ENCODE measurements at regions not wholly inside any gene's neighbourhood (a gene's known extent, or its start where the extent isn't known, plus 50 kb on each side); places are given as distances from the start of the nearest gene placed in this dataset.

- no peaks in the 10 kb centered on the region for H3K9me3 ChIP-seq
- H3K27me3 ChIP-seq: no peaks in the 10 kb centered on the region
- DNase-seq (no peak), ATAC-seq (no peak)
- intact Hi-C loops (cut with DNase I; ENCODE audit: low total_unique reads): no loop called here
- no peaks in the 10 kb centered on the region for H3K36me3 ChIP-seq
- in situ Hi-C loops (cut with MboI; ENCODE audit: low sequenced_read_pairs in 4 of 4): no loop called here
- H3K4me3 ChIP-seq: no peak overlapping the region
- no peak overlapping the region for H3K27ac ChIP-seq
- H3K4me1 ChIP-seq: no peaks in the 10 kb centered on the region
- TF ChIP-seq CTCF (IDR thresholded peaks at IDR 0.05 in 4 of 5, conservative IDR thresholded peaks at IDR 0.05 in 1 of 5) (no peak), POLR2A (IDR thresholded peaks at IDR 0.05) (no peak)
Measured at GRCh38 chr7:121517591-121517990, 121.5 kb upstream of the FAM3C start.

GRCh38 chr7:121516821-121517220, 120.7 kb upstream of the FAM3C start:
- intact Hi-C loops (cut with DNase I; ENCODE audit: low total_unique reads): no loop called here
- no peak overlapping the region for H3K4me3 ChIP-seq
- H3K4me1 ChIP-seq: no peaks in the 10 kb centered on the region
- H3K36me3 ChIP-seq: no peaks in the 10 kb centered on the region
- TF ChIP-seq POLR2A (IDR thresholded peaks at IDR 0.05): no peak
- no peak for TF ChIP-seq CTCF (IDR thresholded peaks at IDR 0.05 in 4 of 5, conservative IDR thresholded peaks at IDR 0.05 in 1 of 5)
- DNase-seq (no peak), ATAC-seq (no peak)
- H3K9me3 ChIP-seq: no peaks in the 10 kb centered on the region
- H3K27ac ChIP-seq: no peak overlapping the region
- in situ Hi-C loops (cut with MboI; ENCODE audit: low sequenced_read_pairs in 4 of 4): no loop called here
- no peaks in the 10 kb centered on the region for H3K27me3 ChIP-seq

GRCh38 chr7:121515630-121516401, 119.7 kb upstream of the FAM3C start:
- DNase-seq: no peak
- no peak overlapping the region for H3K27ac ChIP-seq
- H3K36me3 ChIP-seq: no peaks in the 10 kb centered on the region
- no peak for ATAC-seq
- H3K27me3 ChIP-seq: no peaks in the 10 kb centered on the region
- intact Hi-C loops (cut with DNase I; ENCODE audit: low total_unique reads) (no loop called here), in situ Hi-C loops (cut with MboI; ENCODE audit: low sequenced_read_pairs in 4 of 4) (no loop called here)
- no peak for TF ChIP-seq POLR2A (IDR thresholded peaks at IDR 0.05)
- TF ChIP-seq CTCF (IDR thresholded peaks at IDR 0.05 in 4 of 5, conservative IDR thresholded peaks at IDR 0.05 in 1 of 5): no peak
- no peaks in the 10 kb centered on the region for H3K4me1 ChIP-seq
- no peak overlapping the region for H3K4me3 ChIP-seq
- no peaks in the 10 kb centered on the region for H3K9me3 ChIP-seq

- DNase-seq (no peak), ATAC-seq (no peak)
- in situ Hi-C loops (cut with MboI; ENCODE audit: low sequenced_read_pairs in 4 of 4): no loop called here
- TF ChIP-seq POLR2A (IDR thresholded peaks at IDR 0.05): no peak
- TF ChIP-seq CTCF (IDR thresholded peaks at IDR 0.05 in 4 of 5, conservative IDR thresholded peaks at IDR 0.05 in 1 of 5): no peak
- H3K4me3 ChIP-seq: no peak overlapping the region
- H3K27ac ChIP-seq: no peak overlapping the region
- H3K27me3 ChIP-seq: no peaks in the 10 kb centered on the region
- H3K9me3 ChIP-seq: no peaks in the 10 kb centered on the region
- H3K4me1 ChIP-seq: no peaks in the 10 kb centered on the region
- H3K36me3 ChIP-seq: no peaks in the 10 kb centered on the region
- intact Hi-C loops (cut with DNase I; ENCODE audit: low total_unique reads): no loop called here
Measured at GRCh38 chr7:121515229-121515628, 119.1 kb upstream of the FAM3C start.

- H3K9me3 ChIP-seq: no peaks in the 10 kb centered on the region
- in situ Hi-C loops (cut with MboI; ENCODE audit: low sequenced_read_pairs in 4 of 4) (no loop called here), intact Hi-C loops (cut with DNase I; ENCODE audit: low total_unique reads) (no loop called here)
- no peak overlapping the region for H3K27ac ChIP-seq
- no peaks in the 10 kb centered on the region for H3K36me3 ChIP-seq
- no peaks in the 10 kb centered on the region for H3K27me3 ChIP-seq
- TF ChIP-seq POLR2A (IDR thresholded peaks at IDR 0.05) (no peak), CTCF (IDR thresholded peaks at IDR 0.05 in 4 of 5, conservative IDR thresholded peaks at IDR 0.05 in 1 of 5) (no peak)
- no peak for DNase-seq
- H3K4me3 ChIP-seq: no peak overlapping the region
- H3K4me1 ChIP-seq: no peaks in the 10 kb centered on the region
- ATAC-seq: no peak
Measured at GRCh38 chr7:121513105-121513504, 117.0 kb upstream of the FAM3C start.

All from gastrocnemius medialis (tissue), 4 donors.